CD4-positive, alpha-beta T cell treated with Interleukin-4 for 1 hour (primary cell): ENCODE measurements at regions not wholly inside any gene's neighbourhood (a gene's known extent, or its start where the extent isn't known, plus 50 kb on each side); places are given as distances from the start of the nearest gene placed in this dataset.

ENCODE experiments used
- DNase-seq, 2 donors: peaks; one replicate each; pipeline ENCODE4 v3.0.0-alpha.2; 2020 to 2022

DNA sequence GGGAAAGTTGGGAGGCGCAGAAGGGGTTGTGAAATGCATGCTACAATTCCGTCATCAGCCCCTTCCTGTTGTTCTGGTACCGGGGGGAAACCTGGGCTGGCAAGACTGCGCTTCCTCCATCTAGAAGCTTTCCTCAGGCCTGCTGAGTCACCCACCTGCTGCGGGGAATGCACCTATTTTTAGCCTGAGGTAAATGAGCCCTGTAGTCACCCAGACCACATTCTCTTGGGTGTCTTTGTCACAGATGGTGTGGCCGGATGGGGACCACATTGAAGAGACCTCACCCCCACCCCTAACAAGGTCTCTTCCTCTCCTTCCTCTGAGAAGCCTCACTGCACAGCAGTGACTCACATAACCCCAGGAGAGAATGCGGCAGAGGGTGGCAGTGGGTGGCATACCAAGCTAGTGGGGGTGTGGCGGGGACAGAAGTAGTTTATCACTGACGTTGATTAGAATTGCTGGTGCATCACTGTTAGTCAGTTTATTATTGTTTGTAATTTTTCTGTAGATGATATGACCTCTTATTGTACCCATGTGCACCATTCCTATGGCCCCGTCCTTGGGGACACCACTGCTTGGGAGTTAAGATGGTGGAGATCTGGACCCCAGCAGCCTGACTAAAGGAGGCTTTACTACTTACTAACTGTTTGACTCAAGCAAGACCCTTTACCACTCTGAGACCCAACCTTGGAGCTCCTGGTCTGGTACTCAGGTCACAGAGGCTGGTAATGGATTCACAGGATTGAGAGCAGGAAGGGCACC lies 83.0 kb upstream of the DUSP5 start:
- peak; percentile 92 for DNase-seq

DNA sequence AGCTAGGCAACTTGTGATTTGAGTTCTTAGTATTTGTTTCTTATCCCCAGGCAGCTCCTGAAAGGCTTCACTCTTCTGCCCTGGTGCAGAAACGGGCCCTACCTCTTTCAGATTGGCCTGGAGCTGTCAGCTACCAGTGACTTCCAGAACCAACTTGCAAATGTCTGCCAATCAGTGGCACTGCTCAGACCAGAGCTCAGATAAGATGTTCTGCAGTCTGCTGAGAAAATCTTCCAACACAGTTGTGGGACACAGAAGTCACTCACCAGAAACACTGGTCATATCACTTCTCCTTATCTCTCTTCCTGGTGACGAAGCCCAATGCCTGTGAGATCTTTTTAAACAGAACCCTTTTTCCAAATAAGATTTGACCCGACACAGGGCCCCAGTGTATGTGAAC lies 81.9 kb upstream of the DUSP5 start:
- DNase-seq: no peak

DNA sequence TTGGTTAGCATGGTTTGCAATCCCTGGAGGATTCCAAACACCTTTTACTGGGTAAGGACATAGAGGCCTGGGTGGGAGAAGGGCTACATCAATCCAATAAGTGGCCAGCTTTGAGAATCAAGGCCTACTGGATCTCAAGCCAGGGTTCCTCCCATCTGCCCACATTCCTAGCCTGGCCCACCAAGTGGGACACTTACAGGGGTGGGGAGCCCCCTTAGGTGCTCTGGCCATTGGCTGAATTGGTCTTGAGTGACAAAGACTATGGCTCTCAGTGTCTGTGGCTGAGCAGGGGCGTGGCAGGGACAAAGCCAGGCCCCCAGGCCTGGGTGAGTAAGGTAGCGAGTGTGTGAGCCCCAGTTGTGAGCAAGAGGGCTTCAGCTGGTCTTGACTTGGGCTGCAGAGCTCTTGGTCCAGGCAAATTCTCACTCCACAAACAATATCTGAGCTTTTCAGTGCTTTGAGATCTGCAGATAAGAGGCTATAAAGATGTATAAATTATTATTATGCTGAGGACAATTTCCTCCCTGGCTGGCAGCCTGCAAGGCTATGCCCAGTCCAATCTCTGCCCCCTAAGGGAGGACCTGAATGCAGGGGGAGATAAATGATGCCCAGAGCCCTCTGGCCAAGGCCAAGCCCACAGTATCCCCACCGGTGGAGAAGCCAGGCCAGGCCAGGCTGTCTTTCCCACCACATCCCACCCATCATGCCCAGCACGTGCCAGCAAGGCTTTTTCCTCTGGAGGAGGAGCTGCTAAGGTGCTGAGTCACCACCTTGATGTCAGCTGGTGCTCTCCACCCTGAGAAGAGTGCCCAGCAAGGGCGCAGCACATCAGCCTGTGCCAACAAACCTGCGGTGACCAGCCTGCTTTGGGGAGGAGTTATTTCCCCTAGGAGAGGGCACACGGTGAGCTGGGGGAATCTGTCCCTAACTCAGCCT lies 80.7 kb upstream of the DUSP5 start:
- DNase-seq: no peak

DNA sequence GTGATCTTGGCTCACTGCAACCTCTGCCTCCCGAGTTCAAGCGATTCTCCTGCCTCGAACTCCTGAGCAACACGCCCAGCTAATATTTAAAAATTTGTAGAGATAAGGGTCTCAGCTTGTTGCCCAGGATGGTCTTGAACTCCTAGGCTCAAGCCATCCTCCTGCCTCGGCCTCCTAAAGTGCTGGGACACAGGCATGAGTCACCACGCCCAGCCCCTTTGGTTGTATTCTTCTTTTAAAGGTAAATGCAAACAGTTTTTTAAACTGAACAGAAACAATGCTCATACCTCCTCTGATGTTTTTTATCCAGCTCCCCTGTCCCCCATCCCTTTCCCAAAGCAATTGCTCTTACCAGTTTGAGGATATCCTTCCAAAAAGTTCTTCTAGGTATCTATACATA lies 79.5 kb upstream of the DUSP5 start:
- DNase-seq: no peak

DNA sequence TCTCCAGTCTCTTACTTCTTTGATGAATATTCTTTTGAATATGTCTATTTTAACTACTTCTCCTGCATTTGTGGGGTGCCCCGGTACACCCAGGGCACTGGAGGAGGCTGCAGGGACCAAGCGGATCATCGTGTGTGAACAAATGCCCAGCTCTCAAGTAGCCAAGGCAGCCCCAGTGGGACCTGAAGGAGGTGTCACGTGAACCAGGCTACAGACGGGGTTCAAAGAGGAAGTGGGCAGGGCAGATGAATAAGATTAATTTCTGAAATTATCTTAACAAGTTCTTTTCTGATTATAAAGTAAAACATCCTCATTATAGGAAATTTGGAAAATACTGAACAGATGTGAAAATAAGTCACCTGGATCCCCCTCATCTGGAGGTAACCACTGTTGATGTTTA lies 78.4 kb upstream of the DUSP5 start:
- DNase-seq: no peak

DNA sequence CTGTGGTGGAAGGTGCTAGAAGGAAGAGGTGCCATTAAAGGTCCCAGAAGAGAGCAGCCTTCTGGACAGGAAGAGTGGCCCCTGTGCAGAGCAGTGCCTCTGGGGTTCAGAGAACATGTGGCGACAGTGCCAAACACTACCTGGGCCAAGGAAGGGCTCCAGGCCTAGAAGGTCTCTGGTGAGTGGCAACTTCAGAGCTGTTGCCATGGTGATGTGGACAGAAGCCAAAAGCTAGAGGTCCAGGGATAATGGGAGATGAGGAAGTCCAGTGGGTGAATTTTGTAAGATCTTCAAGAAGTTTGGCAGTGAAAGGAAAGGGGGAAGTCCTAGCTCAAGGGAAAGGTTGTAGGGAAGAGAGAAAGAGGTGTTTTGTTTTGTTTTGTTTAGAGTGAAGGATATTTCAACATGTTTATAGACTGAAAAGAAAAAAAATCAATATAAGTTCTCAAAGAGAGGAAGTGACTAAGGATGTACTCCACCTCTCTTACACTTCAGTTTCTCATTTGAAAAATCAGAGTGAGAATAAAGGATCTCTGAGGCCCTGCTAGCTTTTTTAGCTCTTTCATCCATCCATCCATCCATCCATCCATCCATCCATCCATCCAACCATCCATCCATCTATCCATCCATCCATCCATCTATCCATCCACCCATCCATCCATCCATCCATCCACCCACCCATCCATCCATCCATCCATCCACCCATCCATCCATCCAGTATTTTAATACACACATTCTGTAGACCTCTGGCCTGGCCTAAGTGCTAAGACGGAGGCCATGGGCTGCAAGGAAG lies 77.1 kb upstream of the DUSP5 start:
- DNase-seq: peak in 1 of 2 donors; percentile 21

DNA sequence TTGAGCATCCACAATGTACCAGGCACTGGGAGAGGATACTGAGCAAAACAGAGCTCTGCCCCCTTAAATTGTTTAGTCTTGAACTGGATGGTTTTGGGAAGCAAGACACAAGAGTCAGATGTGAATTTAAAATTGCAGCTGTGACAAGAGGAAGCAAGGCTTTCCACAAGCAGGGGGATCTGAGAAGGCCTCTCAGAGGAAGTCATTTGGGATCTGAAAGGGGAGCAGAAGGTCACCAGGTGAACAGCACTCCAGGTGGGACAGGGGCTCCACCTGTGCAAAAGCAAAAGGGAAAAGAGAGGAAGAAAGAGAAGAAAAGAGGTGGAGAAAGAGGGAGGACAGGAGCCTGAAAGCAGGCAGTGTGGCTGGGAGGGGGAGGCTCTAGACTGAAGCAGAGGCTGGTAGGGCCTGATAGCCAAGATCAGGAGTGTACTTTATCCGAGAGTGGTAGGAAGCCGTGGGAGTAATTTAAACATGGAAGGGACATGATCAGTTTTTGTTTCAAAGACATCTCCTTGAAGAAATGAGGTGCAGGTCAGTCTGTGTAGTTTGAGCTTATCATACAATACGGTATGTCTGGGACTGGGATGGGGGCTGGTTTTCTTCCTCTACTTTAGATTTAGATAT lies 76.1 kb upstream of the DUSP5 start:
- no peak for DNase-seq

DNA sequence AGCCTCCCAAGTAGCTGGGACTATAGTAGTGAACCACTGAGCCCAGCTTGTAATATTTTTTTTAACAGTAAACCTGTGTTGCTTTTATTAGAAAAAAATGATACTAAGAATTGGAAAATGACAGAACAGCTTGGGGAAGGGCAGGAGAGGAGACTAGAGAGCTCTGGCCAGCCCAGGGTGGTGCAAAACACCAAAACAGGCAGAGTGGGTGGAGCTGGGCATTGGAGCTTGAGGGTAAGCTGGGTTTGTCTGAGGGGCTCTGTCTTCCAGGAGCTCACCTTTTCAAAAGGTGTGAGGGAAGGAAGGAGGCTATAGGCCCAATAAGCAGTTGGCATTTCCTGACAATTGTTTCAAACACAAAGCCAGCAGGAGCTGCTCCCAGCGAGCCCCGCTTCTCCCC lies 75.2 kb upstream of the DUSP5 start:
- no peak for DNase-seq

DNA sequence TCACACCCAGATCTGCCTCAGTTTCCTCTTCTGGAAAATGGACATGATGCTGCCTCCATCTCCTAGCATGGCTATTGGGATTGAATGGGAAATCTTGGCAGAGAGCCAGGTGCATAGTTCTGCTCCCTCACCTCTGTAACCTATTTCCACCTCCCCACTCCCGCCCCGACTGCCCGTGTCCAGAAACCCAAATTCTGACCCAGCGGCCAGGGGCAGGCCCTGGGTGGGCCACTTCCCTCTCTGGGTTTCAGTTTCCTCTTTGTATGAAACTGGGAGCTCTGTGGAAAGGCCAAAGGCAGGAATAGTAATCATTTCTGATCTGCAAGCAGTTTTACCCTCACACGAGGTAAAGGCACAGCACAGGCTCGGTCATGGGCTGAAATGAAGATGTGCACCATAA lies 74.1 kb upstream of the DUSP5 start:
- DNase-seq: no peak

DNA sequence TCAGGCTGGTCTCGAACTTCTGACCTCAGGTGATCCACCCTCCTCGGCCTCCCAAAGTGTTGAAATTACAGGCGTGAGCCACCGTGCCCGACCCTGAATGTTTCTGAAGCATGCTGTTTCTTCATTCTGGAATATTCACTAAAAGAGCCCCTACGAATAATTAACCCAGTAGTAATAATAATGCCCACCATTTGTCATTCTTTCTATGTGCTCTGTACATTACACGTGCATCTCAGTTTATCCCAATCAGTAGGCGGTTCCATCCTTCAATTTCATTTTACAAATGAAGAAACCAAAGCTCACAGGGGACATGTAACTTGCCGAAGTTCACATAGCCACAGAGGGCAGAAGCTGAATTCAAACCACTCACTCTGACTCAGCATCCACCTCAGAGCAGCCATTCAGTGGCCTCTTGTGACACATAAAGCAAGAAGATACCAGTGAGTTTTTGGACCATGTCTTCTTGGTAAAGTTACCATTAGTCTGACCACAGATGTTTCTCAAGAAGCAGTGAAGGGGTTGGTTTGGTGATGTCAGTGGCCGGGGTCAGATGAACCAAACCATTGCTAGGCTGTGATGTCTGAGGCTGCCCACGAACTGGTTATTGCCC lies 71.9 kb upstream of the DUSP5 start:
- peak; percentile 34 to 59 for DNase-seq

DNA sequence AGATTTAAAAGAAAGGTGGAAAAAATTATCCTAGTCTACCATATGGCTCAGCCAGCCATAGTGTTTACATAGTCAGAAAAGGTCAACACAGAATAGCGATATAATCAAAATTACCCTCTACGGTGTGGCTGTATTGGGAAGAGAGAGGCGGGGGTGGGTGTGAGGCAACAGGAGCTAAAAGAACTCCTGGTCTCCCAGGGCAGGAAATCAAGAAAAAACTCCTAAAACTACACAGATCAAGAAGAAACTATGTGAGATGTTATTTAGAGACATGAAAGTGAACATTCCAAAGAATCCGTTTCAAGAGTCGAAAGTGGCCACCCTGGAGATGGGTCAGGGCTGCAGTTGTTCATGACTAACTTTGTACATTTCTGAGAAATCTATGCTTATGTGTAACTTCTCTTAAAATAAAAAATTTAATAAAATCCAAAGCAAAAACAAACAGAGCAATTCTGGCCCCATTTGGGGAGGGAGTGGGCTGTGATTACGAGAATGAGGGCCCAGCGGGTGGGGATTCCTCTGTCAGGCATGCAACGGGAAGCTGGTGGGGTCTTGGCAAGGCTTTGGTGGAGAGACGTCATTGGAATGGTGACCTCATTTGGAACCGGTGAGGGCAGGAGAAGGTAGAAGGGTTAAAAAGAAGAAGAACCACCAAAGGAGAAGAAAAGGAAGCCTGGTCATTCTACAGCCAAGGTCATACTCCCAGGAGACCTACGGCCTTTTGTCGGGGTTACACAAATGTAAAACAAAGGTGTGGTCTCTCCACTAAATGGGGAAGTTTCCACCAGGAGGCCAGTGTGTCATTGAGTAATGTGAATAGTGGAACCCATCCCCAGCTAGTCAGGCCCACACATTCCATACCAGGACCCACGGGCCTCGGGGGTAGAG lies 71.2 kb upstream of the DUSP5 start:
- DNase-seq: peak in 1 of 2 donors; percentile 40

DNA sequence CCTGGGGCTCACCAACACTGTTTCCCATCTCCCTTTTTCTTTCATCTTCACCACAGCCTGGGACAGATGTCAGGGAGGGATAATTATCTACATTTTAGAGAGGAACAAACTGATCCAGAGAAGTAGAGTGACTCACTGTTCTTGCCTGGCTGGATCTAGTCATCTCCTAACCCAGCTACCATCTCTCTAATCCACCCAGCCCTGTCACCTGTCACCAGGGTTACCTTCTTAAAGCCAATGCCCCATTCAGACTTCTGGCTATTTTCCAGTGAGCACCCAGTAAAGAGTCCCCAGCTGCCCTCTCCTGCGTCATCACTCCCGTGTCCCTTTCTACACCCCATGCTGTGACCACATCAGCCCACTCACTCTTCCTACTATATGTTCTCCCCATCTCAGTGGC lies 68.4 kb upstream of the DUSP5 start:
- DNase-seq: no peak

DNA sequence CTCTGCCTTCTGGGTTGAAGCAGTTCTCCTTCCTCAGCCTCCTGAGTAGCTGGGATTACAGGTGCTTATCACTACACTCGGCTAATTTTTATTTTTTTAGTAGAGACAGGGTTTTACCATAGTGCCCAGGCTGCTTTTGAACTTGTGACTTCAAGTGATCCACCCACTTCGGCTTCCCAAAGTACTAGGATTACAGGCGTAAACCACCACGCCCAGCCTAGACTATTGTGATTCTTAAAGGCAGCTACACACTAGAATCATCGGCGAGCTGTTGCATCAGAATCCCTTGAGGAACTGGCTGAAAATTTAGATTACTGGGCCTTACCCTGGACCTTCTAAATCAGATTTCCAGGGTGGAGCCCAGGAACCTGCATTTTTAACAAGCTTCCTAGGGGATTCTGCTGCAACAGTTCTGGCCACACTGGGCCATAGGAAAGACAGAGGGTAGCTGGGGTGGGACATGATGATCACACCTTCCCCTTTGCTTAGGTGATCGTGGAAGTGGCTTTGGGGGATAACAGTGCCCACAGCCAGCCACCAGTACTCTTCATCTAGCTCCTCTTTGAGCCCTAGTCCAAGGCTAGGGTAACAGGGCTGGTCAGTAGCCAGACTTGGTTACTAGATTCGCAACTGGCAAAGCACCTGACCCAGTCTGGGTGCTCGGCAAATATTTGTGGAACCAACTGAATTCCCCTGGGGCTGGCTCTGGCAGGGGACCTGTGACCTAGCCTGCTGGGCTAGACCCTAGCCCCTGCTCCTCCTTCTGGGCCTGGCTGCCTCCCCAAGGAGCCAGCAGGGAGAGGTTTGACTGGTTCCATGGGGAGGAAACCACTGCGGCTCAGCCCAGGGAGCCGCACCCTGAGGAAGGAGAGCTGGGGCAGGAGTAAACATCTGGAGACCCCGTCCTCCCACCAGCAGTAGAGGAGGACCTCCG lies 67.1 kb upstream of the DUSP5 start:
- no peak for DNase-seq

DNA sequence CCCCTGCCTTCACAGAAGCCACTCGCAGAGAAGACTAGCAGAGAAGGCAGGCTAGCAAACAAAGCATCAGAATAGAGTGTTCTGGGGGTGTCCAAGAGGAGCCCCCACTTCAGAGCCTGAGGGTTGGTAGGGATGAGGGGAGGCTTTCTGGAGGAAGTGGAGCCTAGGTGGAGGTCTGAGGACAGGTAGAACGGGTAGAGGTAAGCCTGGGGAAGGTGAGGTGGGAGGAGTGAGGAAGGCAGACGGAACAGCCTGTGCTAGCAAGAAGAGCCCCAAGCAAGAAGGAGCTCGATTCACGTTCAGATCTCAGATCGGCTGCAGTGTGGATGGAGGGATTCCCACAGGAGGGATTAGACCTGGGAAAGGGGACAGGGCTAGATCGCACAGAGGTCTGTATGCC lies 66.0 kb upstream of the DUSP5 start:
- no peak for DNase-seq

DNA sequence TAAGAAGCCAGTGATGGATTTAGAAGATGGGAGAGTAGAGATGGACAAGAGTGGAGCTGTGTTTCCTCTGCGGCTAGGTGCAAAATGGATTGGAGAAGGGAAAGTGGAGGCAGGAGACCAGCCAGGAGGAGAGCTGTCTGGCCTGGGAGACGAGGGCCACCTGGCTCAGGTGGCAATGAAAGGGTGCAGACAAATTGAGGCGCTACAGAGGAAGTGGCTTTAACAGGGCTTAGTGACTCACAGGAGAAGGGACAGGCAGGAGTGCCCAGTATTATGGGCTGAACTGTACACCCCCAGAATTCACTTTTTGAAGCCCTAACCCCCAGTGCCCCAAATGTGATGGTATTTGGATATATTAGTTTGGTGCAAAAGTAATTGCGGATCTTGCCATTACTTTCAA lies 65.6 kb upstream of the DUSP5 start:
- DNase-seq: no peak

DNA sequence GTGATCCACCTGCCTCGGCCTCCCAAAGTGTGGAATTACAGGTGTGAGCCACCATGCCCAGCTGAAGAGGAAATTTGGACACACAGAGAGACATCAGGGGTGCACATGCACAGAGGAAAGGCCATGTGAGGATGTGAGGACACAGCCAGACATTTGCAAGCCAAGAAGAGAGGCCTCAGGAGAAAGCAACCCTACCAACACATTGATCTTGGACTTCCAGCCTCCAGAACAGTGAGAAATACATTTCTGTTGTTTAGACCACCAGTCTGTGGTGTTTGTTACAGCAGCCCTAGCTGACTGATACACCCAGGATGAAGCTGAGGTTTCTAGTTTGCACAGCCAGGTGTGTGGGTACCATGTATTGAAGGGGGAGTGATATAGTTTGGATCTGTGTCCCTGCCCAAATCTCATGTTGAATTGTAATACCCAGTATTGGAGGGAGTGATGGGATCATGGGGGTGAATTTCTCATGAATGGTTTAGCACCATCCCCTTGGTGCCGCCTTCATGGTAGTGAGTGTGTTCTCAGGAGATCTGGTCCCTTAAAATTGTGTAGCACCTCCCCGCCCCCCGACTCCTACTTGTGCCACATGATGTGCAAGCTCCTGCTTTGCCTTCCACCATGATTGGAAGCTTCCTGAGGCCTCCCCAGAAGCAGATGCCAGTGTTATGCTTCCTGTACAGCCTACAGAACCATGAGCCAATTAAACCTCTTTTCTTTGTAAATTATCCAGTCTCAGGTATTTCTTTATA lies 64.7 kb upstream of the DUSP5 start:
- DNase-seq: no peak

DNA sequence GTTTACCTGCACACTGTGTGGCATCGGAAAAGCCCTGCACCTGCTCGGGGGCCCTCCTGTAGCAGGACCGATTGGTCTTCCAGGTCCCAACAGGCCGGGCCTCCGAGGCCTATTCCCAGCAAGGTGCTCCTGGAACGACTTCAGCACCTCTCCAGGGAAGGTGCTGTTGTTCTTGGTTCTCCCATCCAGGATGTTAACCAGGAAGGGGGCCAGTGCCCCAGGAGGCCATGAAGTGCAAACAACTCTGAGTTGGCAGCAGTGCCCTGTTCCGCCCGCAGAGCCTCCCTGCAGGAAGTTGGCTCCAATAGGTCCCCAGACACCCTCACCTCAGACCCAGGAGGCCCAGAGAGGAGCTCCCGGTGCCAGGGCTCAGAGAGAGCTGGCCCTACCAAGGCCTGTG lies 64.0 kb upstream of the DUSP5 start:
- peak in 1 of 2 donors; percentile 1 for DNase-seq

DNA sequence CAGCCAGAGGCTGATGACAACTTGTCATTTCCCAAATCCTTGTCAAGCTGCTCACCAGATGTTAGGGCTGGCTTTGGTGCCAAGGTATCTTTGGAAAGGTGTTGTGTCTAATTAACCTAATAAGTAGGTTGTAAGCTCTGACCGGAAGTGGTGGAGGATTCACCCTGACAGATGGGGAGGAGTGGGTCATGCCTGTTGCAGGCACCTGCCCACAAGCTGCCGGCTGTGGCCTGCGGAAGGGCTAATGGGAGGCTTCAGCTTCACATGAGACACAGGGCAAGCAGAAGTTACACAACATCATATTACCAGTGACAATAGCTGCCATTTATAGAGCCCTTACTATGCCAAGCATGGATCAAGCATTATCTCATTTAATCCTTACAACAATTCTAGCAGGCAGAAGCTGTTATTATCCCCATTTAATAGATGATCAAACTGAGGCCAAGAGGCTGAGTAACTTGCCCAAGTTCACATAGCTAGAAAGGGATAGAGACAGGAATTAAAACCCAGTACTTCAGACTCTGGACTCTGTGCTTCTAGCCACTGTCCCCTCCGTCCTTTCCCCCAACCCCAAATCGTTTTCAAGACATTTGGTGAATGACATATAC lies 63.1 kb upstream of the DUSP5 start:
- no peak for DNase-seq
